ENCODE measurements at regions not wholly inside any gene's neighbourhood (a gene's known extent, or its start where the extent isn't known, plus 50 kb on each side); places are given as distances from the start of the nearest gene placed in this dataset.
"Not testable (repeated sequence)": the region's sequence is repeated elsewhere in the genome, so short reads cannot be mapped to it uniquely, and the experiment has no call there.

GRCh38 chr18:45344680-45345079 lies 270.6 kb upstream of the SLC14A2 start:
- TF ChIP-seq CTCF (IDR thresholded peaks at IDR 0.05); POLR2A (IDR thresholded peaks at IDR 0.05); EP300 (IDR thresholded peaks at IDR 0.05; ENCODE audit: low read depth); POLR2AphosphoS5 (IDR thresholded peaks at IDR 0.05): not testable (repeated sequence)

Data from transverse colon (tissue), 4 donors.